ENCODE measurements at regions not wholly inside any gene's neighbourhood (a gene's known extent, or its start where the extent isn't known, plus 50 kb on each side); places are given as distances from the start of the nearest gene placed in this dataset.

- DNase-seq, result no peak
Observed at GRCh38 chr22:48885271-48885918, 942.3 kb downstream of the BRD1 start.

DNA sequence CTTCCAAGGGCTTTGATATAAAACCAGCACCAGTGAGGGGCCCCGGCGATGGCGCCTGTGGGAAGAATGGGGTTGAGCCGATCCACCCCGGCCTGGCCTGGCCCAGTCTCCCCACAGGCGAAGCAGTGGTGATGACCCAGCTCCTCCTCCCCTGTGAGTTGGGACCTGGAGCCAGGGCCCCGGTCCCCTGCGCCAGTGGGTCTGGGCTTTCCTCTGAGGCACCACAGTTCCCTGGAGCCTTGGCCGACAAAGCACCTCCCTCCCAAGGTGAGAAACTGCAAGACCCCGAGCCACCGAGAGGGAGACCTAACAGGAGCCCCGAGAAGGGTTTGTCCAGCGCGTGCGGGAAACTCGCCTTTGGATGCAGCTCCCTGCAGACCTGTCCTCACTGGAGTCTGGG is 942.9 kb downstream of the BRD1 start:
- no peak for DNase-seq

DNA sequence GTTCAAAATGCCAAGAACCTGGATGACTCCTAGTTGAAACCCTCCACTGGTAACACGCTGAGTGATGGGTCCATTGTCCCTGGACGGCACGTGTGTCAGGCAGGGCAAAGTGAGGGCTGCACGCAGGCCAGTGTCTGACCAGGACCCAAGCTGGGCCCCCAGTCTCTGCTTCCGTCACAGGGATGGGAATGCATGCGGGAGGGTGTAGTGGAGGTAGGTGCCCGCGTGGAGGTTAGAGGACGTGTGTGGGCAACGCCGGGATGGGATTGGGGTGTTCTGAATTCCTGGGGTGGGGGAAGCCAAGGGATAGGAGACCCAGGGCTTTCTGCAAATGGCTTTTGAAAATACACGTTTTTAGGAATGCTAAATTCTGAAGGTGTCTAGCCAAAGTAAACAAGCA is 943.3 kb downstream of the BRD1 start:
- no peak for DNase-seq

- no peak for DNase-seq
Observed at GRCh38 chr22:48883211-48883960, 944.3 kb downstream of the BRD1 start.

DNA sequence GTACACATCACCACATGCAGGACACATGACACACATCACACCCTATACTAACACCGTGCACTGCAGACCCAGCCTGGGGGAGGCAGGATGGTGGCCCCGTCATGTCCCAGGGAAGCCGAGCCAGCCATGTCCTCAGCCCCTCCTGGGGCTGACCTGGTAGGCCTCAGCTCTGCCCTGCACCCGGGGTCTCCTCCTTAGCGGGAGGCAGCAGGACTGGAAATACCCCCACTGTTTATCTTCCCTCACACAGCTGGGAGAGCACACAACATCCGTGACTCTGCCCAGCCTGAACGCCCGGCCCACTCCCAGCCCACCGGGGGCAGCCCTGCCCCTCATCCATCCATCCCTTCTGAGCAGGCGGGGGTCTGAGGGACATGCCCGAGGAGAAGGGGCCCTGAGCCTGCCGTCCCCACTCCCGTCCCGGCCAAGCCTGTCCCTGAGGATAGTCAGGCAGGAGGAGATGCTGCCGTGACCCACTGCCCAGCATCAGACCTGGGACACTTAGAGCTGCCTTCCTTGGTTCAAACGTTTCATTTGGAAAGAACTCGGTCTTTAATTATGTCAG is 945.0 kb downstream of the BRD1 start:
- DNase-seq, result no peak

- no peak for DNase-seq
Observed at GRCh38 chr22:48881326-48881980, 946.2 kb downstream of the BRD1 start.

GRCh38 chr22:48880749-48881148 is 946.9 kb downstream of the BRD1 start:
- DNase-seq, result no peak

GRCh38 chr22:48876951-48877350 is 950.7 kb downstream of the BRD1 start:
- DNase-seq, result no peak

DNA sequence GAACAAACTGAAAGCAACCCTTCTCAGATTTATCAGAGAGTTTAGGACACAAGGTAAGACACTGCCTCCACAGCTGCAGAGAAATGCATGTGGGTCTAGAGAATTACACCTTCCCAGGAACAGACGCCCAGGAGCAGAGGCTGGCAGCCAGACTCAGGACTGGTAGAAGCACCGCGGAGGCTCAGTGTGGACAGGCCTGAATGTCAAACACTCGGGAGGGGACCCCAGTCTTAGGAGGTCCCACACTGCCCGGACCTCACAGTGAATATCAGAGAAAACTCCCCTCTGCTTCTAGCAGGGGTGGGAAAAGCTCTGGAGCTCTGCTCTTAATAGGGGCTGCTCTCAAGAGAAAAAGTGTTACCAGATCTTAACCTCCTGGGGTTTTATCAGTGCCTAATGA is 952.7 kb downstream of the BRD1 start:
- no peak for DNase-seq

- no peak for DNase-seq
Observed at GRCh38 chr22:48873191-48873520, 954.5 kb downstream of the BRD1 start.

GRCh38 chr22:48872271-48873190 is 955.1 kb downstream of the BRD1 start:
- DNase-seq, result no peak

GRCh38 chr22:48871176-48871840 is 956.4 kb downstream of the BRD1 start:
- no peak for DNase-seq

DNA sequence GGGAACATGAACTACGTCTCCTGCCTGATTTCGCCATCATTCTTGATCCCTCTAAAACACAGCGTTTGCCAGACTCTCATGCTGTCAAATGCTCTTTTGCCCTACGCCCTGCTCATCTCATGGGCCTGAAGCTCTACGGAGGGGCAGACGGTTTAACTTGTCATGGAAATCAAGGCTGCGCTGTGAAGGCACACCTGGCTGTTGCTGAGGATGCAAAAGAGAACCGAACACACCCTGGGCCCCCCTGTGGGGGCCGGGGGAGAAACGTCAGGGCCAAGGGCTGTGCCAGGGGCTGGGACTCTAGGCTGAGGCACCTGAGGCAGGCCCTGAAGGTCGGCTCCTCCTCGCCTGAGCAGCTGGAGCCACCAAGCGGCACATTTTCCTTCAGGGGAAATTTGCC is 957.2 kb downstream of the BRD1 start:
- no peak for DNase-seq

- no peak for DNase-seq
Observed at GRCh38 chr22:48869788-48870187, 957.9 kb downstream of the BRD1 start.

DNA sequence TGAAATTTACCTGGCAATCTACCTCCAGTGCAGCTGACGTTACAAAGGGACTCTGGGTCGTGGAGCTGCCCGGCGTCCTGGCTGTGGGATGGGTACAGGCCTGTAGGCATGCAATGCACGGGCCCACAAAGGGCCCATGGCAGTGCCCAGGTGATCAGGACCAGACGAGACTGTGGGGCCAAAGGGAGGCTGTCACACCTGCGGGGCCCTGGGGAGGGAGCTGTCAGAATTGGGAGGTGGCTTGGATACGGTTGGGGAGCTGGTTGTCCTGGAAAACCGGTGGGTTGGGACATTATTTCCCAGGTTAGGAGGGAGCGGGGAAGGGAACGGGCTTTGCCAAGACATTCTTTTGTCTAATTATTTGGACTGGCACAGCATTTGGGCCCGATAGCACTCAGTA is 958.5 kb downstream of the BRD1 start:
- no peak for DNase-seq

DNA sequence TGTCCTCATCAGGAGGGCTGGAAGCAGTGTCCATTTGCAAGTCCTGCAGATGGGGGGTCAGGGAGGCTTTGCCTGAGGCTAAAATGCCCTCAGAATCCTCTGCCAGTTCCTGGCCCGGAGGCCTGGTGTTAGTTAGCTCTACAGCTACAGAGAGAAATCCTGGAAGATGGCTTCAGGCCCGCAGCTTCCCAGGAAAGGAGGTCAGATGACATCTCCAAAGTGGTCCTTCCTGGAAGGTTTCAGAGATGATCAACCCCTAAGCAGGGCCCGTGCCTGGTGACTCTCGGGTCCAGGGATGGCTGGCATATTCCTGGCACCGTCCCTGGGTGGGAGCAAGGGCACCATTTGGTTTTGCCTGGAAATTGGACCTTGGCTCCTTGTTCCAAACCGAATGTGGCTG is 959.1 kb downstream of the BRD1 start:
- DNase-seq, result no peak

- DNase-seq, result no peak
Observed at GRCh38 chr22:48867891-48868290, 959.8 kb downstream of the BRD1 start.

DNA sequence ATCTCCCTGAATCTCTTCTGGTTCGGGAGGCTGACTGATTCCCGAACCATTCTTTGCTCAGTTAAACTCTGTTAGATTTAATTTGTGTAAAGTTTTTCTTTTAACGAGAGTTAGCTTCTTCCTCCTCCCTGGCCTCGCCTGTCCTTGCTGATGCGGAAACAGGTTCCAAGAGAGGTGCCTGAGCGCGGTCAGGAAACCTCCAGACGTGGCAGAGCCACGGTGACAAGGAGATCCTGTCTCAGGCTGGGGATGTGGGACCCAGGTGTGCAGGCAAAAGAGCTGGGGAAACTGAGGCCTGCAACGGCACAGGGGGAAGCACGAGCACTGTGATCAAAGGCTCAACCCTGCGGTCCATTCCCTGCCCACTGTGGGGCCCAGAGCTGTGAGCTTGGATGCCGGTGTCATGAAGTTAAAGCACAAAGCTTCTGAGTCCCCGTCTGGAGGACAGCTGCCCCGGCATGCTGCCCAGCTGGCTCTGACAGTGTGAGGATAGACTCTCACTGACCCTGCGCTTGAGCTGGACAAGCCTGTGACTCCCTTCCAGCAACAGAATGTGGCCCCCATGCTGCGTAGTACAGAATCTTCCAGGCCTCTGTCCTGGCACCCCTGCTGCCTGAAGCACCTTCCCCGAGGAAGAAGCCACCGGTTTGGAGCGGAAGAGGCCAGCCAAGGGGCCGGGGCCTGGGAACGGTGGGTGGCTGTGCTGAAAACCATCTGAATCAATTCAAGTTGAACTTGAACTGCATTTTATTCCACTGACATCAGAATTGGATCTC is 960.6 kb downstream of the BRD1 start:
- DNase-seq, result no peak

GRCh38 chr22:48864748-48865147 is 962.9 kb downstream of the BRD1 start:
- DNase-seq, result no peak

DNA sequence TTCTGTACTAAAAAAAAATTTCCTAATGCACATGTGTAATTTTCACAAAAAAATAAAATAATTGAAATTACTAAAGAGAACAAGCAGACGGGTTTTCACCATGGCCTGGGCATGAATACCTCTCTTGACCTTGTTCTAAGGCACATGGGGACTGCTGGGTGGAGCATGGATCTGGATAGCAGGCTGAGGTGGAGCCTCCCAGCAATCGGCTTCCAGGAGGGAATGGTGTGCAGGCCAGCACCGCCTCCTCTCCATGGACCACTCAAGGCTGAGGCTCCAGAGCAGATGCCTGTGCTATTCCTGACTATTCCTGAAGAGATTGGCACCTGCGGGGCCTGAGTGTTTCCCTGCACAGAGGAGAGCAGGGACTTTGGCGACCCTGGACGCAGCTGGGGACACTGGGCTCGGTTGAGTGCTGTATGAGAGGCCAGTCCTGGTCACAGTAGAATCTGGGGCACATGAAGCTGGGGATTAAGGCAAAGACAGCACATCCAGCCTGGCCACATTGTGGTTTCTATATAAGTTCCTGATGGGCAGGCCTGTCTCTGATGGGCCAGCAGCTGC is 963.6 kb downstream of the BRD1 start:
- no peak for DNase-seq

- DNase-seq, result no peak
Observed at GRCh38 chr22:48860557-48860956, 967.1 kb downstream of the BRD1 start.
